Mucosa of descending colon (tissue), 3 donors: ENCODE measurements at regions not wholly inside any gene's neighbourhood (a gene's known extent, or its start where the extent isn't known, plus 50 kb on each side); places are given as distances from the start of the nearest gene placed in this dataset.

Experiments used
- ATAC-seq: fragments of 200-7000 bp; cut with Tn5 transposase; one replicate; pipeline ENCODE4 v1.9.1; 2020; ENCODE audit warnings: mild to moderate bottlenecking, moderate library complexity
- DNase-seq, 3 donors: peaks; one replicate each; pipeline ENCODE4 v3.0.0-alpha.2; 2020
- H3K36me3 ChIP-seq: fragments of 200-600 bp; one replicate; pipeline ENCODE4 v1.8.0; 2021; ENCODE audit warnings: low read depth, mild to moderate bottlenecking
- H3K4me1 ChIP-seq: fragments of 200-600 bp; one replicate; pipeline ENCODE4 v1.8.0; 2021; ENCODE audit warnings: low read depth, mild to moderate bottlenecking
- H3K4me3 ChIP-seq: fragments of 200-600 bp; one replicate; pipeline ENCODE4 v1.8.0; 2021; ENCODE audit warnings: mild to moderate bottlenecking
- H3K9me3 ChIP-seq: fragments of 200-600 bp; one replicate; pipeline ENCODE4 v1.8.0; 2021; ENCODE audit warnings: mild to moderate bottlenecking
- CTCF ChIP-seq: fragments of 200-600 bp; IDR thresholded peaks from one replicate; pipeline ENCODE4 v1.8.0; 2022; ENCODE audit warnings: antibody characterized with exemption, mild to moderate bottlenecking
- intact Hi-C, 2 donors: fragments of 100-400 bp; cut with DNase I in 1 of 2; cut with micrococcal nuclease in 1 of 2; formaldehyde crosslinking; loops; one replicate each; pipeline versions ENCODE4 v1.11.0 to v1.11.1; 2022; cut with DNase I, micrococcal nuclease
- donor health status: DM: no; HTN: no; CAD: no; lungs with moderate emphysema.
- donor health status: DM: no; HTN: no; CAD: no.
- donor health status: DM: no; HTN: yes; CAD: no.

GRCh38 chrX:46305431-46305830, 239.8 kb downstream of the ZNF674 start:
- no peak for ATAC-seq
- no peak for DNase-seq

GRCh38 chrX:46301903-46302302, 243.3 kb downstream of the ZNF674 start:
- no peak overlapping the region for H3K4me3 ChIP-seq
- no peak for TF ChIP-seq CTCF
- no peak for ATAC-seq
- DNase-seq: no peak
- H3K4me1 ChIP-seq: no peaks in the 10 kb centered on the region
- intact Hi-C loops: no loop called here
- peaks cover 3% of the 10 kb centered on the region for H3K9me3 ChIP-seq
- H3K36me3 ChIP-seq: no peaks in the 10 kb centered on the region

More at GRCh38 chrX:46305431-46305830, 239.8 kb downstream of the ZNF674 start:
- no peak overlapping the region for H3K4me3 ChIP-seq
- H3K9me3 ChIP-seq: peaks cover 3% of the 10 kb centered on the region
- intact Hi-C loops: no loop called here
- H3K36me3 ChIP-seq: no peaks in the 10 kb centered on the region
- no peak for TF ChIP-seq CTCF
- H3K4me1 ChIP-seq: no peaks in the 10 kb centered on the region

- ATAC-seq: no peak
Measured at GRCh38 chrX:46298821-46299220, 246.4 kb downstream of the ZNF674 start.

GRCh38 chrX:46295963-46296362, 249.3 kb downstream of the ZNF674 start:
- H3K36me3 ChIP-seq: no peaks in the 10 kb centered on the region
- intact Hi-C loops: no loop called here
- no peak for DNase-seq
- no peaks in the 10 kb centered on the region for H3K4me1 ChIP-seq
- H3K4me3 ChIP-seq: no peak overlapping the region
- no peak for TF ChIP-seq CTCF
- no peak for ATAC-seq
- H3K9me3 ChIP-seq: no peaks in the 10 kb centered on the region

More at GRCh38 chrX:46298821-46299220, 246.4 kb downstream of the ZNF674 start:
- intact Hi-C loops: no loop called here
- Histone ChIP-seq H3K4me3 (no peak overlapping the region), H3K36me3 (no peaks in the 10 kb centered on the region), H3K9me3 (no peaks in the 10 kb centered on the region), H3K4me1 (no peaks in the 10 kb centered on the region)
- DNase-seq: no peak
- TF ChIP-seq CTCF: no peak

- TF ChIP-seq CTCF: no peak
- no peak for ATAC-seq
- Histone ChIP-seq H3K4me3 (no peak overlapping the region), H3K4me1 (no peaks in the 10 kb centered on the region), H3K36me3 (no peaks in the 10 kb centered on the region), H3K9me3 (no peaks in the 10 kb centered on the region)
- intact Hi-C loops: no loop called here
- DNase-seq: no peak
Measured at GRCh38 chrX:46294234-46294633, 251.0 kb downstream of the ZNF674 start.

- intact Hi-C loops: no loop called here
- H3K4me1 ChIP-seq: no peaks in the 10 kb centered on the region
- no peaks in the 10 kb centered on the region for H3K9me3 ChIP-seq
- no peak for TF ChIP-seq CTCF
- H3K4me3 ChIP-seq: no peak overlapping the region
- ATAC-seq (no peak), DNase-seq (no peak)
- no peaks in the 10 kb centered on the region for H3K36me3 ChIP-seq
Measured at GRCh38 chrX:46279925-46280313, 265.3 kb downstream of the ZNF674 start.
